ENCODE measurements at regions not wholly inside any gene's neighbourhood (a gene's known extent, or its start where the extent isn't known, plus 50 kb on each side); places are given as distances from the start of the nearest gene placed in this dataset.

DNA sequence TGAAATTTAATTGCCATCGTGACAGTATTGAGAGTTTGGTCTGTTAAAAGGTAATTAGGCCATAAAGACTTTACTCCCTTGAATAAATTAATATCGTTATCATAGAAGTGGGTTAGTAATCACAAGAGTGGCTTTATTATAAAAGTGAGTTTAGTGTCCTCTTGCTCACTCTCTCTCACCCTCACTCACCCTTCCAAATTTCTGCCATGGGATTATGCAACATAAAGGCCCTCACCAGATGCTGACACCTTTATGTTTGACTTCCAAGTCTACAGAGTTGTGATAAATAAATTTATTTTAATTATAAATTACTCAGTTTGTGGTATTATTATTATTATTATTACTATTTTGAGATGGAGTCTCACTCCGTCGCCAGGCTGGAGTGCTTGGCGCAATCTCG is 1070.8 kb downstream of the PCDH18 start:
- no TSS peak for BruUV-seq (replicated peaks)

DNA sequence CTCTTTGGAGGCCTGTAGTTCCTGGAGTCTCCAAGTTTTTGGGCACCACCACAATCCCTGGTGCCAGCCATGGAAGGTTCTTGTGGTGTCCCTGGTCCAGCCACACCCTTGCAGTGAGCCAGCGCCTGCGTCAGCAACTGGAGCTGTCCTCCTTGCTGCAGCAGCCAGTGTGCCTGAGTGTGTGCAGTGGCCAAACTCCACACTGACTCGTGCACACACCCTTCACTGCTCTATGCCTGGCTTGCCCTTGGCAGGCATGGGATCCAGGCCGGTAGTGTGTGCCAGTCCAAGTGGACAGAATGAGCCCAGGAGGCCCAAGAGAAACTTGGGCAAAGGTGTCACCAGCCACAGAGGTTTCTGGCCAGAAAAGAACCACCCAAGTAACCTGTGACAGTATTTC is 1074.0 kb downstream of the PCDH18 start:
- CTCF ChIA-PET = no interaction called here

More for the DNA sequence above, 1070.8 kb downstream of the PCDH18 start:
- H3K4me1 ChIP-seq (replicated peaks; ENCODE audit: insufficient read depth) = no peaks in the 10 kb centered on the region
- H3K9me3 ChIP-seq (ENCODE audit: insufficient read depth, low read depth) = no peaks in the 10 kb centered on the region
- H3F3A ChIP-seq (ENCODE audit: insufficient read depth, low read depth) = no peaks in the 10 kb centered on the region
- H4K20me1 ChIP-seq (ENCODE audit: insufficient read depth) = no peaks in the 10 kb centered on the region
- H3K27ac ChIP-seq = no peak overlapping the region
- H3K36me3 ChIP-seq (ENCODE audit: low read depth) = no peaks in the 10 kb centered on the region
- DNase-seq = no peak
- TF ChIP-seq, protein P1, sequence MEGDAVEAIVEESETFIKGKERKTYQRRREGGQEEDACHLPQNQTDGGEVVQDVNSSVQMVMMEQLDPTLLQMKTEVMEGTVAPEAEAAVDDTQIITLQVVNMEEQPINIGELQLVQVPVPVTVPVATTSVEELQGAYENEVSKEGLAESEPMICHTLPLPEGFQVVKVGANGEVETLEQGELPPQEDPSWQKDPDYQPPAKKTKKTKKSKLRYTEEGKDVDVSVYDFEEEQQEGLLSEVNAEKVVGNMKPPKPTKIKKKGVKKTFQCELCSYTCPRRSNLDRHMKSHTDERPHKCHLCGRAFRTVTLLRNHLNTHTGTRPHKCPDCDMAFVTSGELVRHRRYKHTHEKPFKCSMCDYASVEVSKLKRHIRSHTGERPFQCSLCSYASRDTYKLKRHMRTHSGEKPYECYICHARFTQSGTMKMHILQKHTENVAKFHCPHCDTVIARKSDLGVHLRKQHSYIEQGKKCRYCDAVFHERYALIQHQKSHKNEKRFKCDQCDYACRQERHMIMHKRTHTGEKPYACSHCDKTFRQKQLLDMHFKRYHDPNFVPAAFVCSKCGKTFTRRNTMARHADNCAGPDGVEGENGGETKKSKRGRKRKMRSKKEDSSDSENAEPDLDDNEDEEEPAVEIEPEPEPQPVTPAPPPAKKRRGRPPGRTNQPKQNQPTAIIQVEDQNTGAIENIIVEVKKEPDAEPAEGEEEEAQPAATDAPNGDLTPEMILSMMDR (conservative IDR thresholded peaks at IDR 0.05) = no peak
- no peak for TF ChIP-seq EZH2 (IDR thresholded peaks at IDR 0.05; ENCODE audit: low read depth)
- no peak overlapping the region for H3K4me2 ChIP-seq
- intact Hi-C loops (cut with micrococcal nuclease; ENCODE audit: unreplicated experiment) = no loop called here
- no peak overlapping the region for H2AFZ ChIP-seq
- ChIA-PET POLR2A (ENCODE audit: unreplicated experiment) (no interaction called here), CTCF (no interaction called here)
- H3K4me3 ChIP-seq = no peak overlapping the region
- H3K79me2 ChIP-seq (ENCODE audit: low read depth) = no peaks in the 10 kb centered on the region
- no peaks in the 10 kb centered on the region for H3K27me3 ChIP-seq (ENCODE audit: insufficient read depth, low read depth)
- no peaks in the 10 kb centered on the region for H3K9me2 ChIP-seq (ENCODE audit: insufficient read depth)

DNA sequence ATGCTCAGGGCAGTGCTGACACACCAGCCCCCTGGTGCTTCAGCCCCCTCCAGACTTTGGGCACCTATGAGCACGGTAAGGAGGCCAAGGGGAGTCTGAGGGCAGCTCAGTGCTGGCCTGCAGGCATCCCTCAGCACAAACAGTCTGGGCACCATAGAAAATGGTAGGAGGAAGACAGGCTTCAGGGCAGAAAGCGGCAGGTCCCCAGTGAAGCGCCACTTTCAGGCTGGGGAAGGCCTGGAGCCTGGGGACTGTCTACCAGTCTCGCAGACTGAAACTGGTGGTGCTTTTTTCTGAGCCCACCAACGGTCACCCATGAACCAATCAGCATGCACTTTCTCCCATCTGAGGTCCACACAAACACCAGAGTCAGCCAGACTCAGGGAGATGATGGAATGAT is 1074.7 kb downstream of the PCDH18 start:
- intact Hi-C loops (cut with micrococcal nuclease; ENCODE audit: unreplicated experiment) = no loop called here
- no peak for DNase-seq
- H2AFZ ChIP-seq = no peak overlapping the region
- H3K79me2 ChIP-seq (ENCODE audit: low read depth) = no peaks in the 10 kb centered on the region
- TF ChIP-seq EZH2 (IDR thresholded peaks at IDR 0.05; ENCODE audit: low read depth) = no peak
- TF ChIP-seq, protein P1 (conservative IDR thresholded peaks at IDR 0.05) = no peak
- H3K4me2 ChIP-seq = no peak overlapping the region
- H3K36me3 ChIP-seq (ENCODE audit: low read depth) = no peaks in the 10 kb centered on the region
- no TSS peak for BruUV-seq (replicated peaks)
- no peaks in the 10 kb centered on the region for H4K20me1 ChIP-seq (ENCODE audit: insufficient read depth)
- ChIA-PET POLR2A (ENCODE audit: unreplicated experiment) (no interaction called here), CTCF (no interaction called here)
- no peaks in the 10 kb centered on the region for H3F3A ChIP-seq (ENCODE audit: insufficient read depth, low read depth)
- H3K27me3 ChIP-seq (ENCODE audit: insufficient read depth, low read depth) = no peaks in the 10 kb centered on the region
- H3K27ac ChIP-seq = no peak overlapping the region
- no peaks in the 10 kb centered on the region for H3K4me1 ChIP-seq (replicated peaks; ENCODE audit: insufficient read depth)
- H3K9me2 ChIP-seq (ENCODE audit: insufficient read depth) = no peaks in the 10 kb centered on the region
- H3K4me3 ChIP-seq = no peak overlapping the region
- H3K9me3 ChIP-seq (ENCODE audit: insufficient read depth, low read depth) = no peaks in the 10 kb centered on the region

More for the DNA sequence above, 1074.0 kb downstream of the PCDH18 start:
- Histone ChIP-seq H3K4me3 (no peak overlapping the region), H3K27me3 (ENCODE audit: insufficient read depth, low read depth) (no peaks in the 10 kb centered on the region), H3K4me1 (replicated peaks; ENCODE audit: insufficient read depth) (no peaks in the 10 kb centered on the region), H4K20me1 (ENCODE audit: insufficient read depth) (no peaks in the 10 kb centered on the region), H3F3A (ENCODE audit: insufficient read depth, low read depth) (no peaks in the 10 kb centered on the region), H3K79me2 (ENCODE audit: low read depth) (no peaks in the 10 kb centered on the region), H2AFZ (no peak overlapping the region), H3K27ac (no peak overlapping the region), H3K4me2 (no peak overlapping the region), H3K9me3 (ENCODE audit: insufficient read depth, low read depth) (no peaks in the 10 kb centered on the region), H3K9me2 (ENCODE audit: insufficient read depth) (no peaks in the 10 kb centered on the region), H3K36me3 (ENCODE audit: low read depth) (no peaks in the 10 kb centered on the region)
- intact Hi-C loops (cut with micrococcal nuclease; ENCODE audit: unreplicated experiment) = no loop called here
- POLR2A ChIA-PET (ENCODE audit: unreplicated experiment) = no interaction called here
- no peak for DNase-seq
- no peak for TF ChIP-seq EZH2 (IDR thresholded peaks at IDR 0.05; ENCODE audit: low read depth)
- TF ChIP-seq, protein P1 (conservative IDR thresholded peaks at IDR 0.05) = no peak
- no TSS peak for BruUV-seq (replicated peaks)

All from PC-9 (cell line).